ENCODE measurements at regions not wholly inside any gene's neighbourhood (a gene's known extent, or its start where the extent isn't known, plus 50 kb on each side); places are given as distances from the start of the nearest gene placed in this dataset.

- Histone ChIP-seq H3K27me3 (replicated peaks in 1 of 4; ENCODE audit: control insufficient read depth in 3 of 4, extremely low read depth in 1 of 4, insufficient read depth in 3 of 4, low read length in 3 of 4) (no peaks in the 10 kb centered on the region), H3K79me2 (ENCODE audit: control insufficient read depth in 1 of 2, insufficient read depth in 2 of 2, low read length in 2 of 2) (no peaks in the 10 kb centered on the region), H3K23me2 (ENCODE audit: low read depth, low read length) (no peaks in the 10 kb centered on the region), H3K27ac (ENCODE audit: low read depth, low read length) (no peak overlapping the region), H2BK15ac (ENCODE audit: low read length) (no peak overlapping the region), H3K9ac (replicated peaks in 1 of 4; ENCODE audit: extremely low read depth in 1 of 4, low read depth in 3 of 4, low read length in 3 of 4) (no peak overlapping the region), H3K18ac (ENCODE audit: extremely low read depth, low read length) (no peak overlapping the region), H3K56ac (replicated peaks; ENCODE audit: insufficient read length, low read depth, low read length) (no peak overlapping the region), H3K4me3 (ENCODE audit: extremely low read depth in 1 of 4, insufficient read depth in 2 of 4, low read depth in 3 of 4, low read length in 4 of 4) (no peak overlapping the region), H3K14ac (ENCODE audit: insufficient read length) (no peak overlapping the region), H3K23ac (ENCODE audit: insufficient read length) (no peak overlapping the region), H3K4ac (replicated peaks; ENCODE audit: insufficient read length, low read depth, low read length) (no peak overlapping the region), H3K36me3 (ENCODE audit: control insufficient read depth in 2 of 4, insufficient read depth in 4 of 4, low read length in 3 of 4) (no peaks in the 10 kb centered on the region), H2AFZ (ENCODE audit: low read length) (peak overlapping the region; percentile 68; the same call in 1 of the 2 replicates), H2AK5ac (ENCODE audit: low read depth, low read length) (no peak overlapping the region), H2BK5ac (ENCODE audit: low read depth, low read length) (no peak overlapping the region), H3K4me1 (replicated peaks in 1 of 4; ENCODE audit: control insufficient read depth in 3 of 4, insufficient read depth in 4 of 4, low read length in 3 of 4) (no peaks in the 10 kb centered on the region), H3K79me1 (ENCODE audit: low read depth, low read length) (no peaks in the 10 kb centered on the region), H2BK20ac (ENCODE audit: low read length) (no peak overlapping the region), H3K9me3 (ENCODE audit: insufficient read depth in 2 of 2, low read depth in 1 of 2, low read length in 1 of 2) (no peaks in the 10 kb centered on the region), H2BK120ac (replicated peaks; ENCODE audit: low read depth, low read length) (no peak overlapping the region), H4K8ac (ENCODE audit: extremely low read depth, insufficient read depth, low read length) (no peak overlapping the region), H4K20me1 (replicated peaks in 1 of 2; ENCODE audit: control insufficient read depth in 1 of 2, insufficient read depth in 2 of 2, low read length in 2 of 2) (no peaks in the 10 kb centered on the region), H2BK12ac (ENCODE audit: low read depth, low read length) (no peak overlapping the region), H3K4me2 (ENCODE audit: insufficient read depth in 1 of 2, low read depth in 2 of 2, low read length in 2 of 2) (no peak overlapping the region), H4K5ac (ENCODE audit: insufficient read length, low read depth, low read length) (no peak overlapping the region), H4K91ac (replicated peaks; ENCODE audit: insufficient read length, low read length) (no peak overlapping the region)
- FAIRE-seq, result peak; percentile 88
- ChIA-PET POLR2A (ENCODE audit: partially characterized antibody) (no interaction called here), CTCF (ENCODE audit: partially characterized antibody) (interaction anchor here (0.6 to 2.6 kb wide), 14 partner anchors 9 to 824 kb away, joined by 3 to 22 read pairs (median 4); no protein-coding TSS in a partner anchor)
- no peak for DNase-seq (ENCODE audit: low read depth in 1 of 2, low spot score in 2 of 2)
- TF ChIP-seq JUND (IDR thresholded peaks at IDR 0.05; ENCODE audit: low read length) (peak; percentile 47; the same call in 1 of the 2 replicates), RAD21 (IDR thresholded peaks at IDR 0.05 in 1 of 2, conservative IDR thresholded peaks at IDR 0.05 in 1 of 2; ENCODE audit: low read depth in 2 of 2, low read length in 2 of 2) (peak; percentile 78 to 85), CTCF (IDR thresholded peaks at IDR 0.05; ENCODE audit: control extremely low read depth in 1 of 3, insufficient read depth in 1 of 3, low read depth in 1 of 3, low read length in 3 of 3) (peak; percentile 22 to 69 (median 69)), TAF1 (IDR thresholded peaks at IDR 0.05; ENCODE audit: low read depth, low read length) (no peak)
- WGBS, 2 experiments (ENCODE audit: extremely low coverage in 1 of 2, insufficient coverage in 1 of 2, insufficient read length in 1 of 2, insufficient replicate concordance in 2 of 2, low coverage in 1 of 2, low lambda C conversion rate in 2 of 2, missing lambda C conversion rate in 1 of 2), result 86% methylated on average over 2 of the region's 2 CpGs; no CpG with 5 or more reads in 1 of the 2 experiments
Measured at GRCh38 chr6:93017213-93017612, 402.1 kb downstream of the EPHA7 start.

Measured in H1 (cell line).